HG03060 (cell line): ENCODE measurements at regions not wholly inside any gene's neighbourhood (a gene's known extent, or its start where the extent isn't known, plus 50 kb on each side); places are given as distances from the start of the nearest gene placed in this dataset.
A peak's percentile ranks its signal among the peaks of the same experiment; 100 is the strongest.
"Not testable (repeated sequence)": the region's sequence is repeated elsewhere in the genome, so short reads cannot be mapped to it uniquely, and the experiment has no call there.

ENCODE experiments used
- ATAC-seq: cut with Tn5 transposase; IDR thresholded peaks from one replicate; pipeline ENCODE4 v1.9.1; 2021; ENCODE audit warnings: low read depth, moderate number of reproducible peaks; ENCODE audit not compliant: unreplicated experiment

DNA sequence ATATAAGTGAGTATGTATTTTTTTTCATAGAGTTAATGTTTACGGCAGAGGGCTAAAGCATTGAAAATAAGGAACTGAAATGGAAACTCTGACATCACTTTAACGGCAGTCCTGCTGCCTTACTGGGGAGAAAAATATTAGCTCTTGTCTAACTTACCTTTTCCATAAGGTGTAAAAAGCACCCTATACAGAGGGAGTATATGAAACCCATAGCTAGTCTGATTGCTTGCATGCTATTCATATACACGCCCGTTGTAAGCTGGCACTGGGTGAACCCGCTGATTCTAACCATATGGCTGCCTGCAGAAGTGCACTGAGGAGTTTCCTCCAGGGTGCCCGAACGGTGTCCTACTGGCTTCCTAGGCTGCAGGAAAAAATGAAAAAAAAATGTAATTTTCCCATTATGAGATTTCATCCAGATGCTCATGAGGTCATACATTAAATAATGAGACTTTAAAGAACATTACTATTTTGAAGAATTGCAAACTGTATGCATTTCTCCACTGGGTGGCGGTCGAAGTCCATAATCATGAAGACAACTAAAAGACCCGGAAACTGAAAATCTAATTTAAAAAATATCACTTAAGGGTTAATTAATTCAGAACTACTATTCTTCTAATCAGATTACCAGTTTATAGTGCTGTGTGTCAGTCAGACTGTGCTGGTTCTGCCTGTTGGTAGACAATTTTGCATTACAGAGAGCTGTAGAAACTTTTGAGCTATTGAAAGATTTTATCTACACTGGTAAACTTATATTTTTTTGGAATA is 144.7 kb downstream of the ALX1 start:
- ATAC-seq = peak; percentile 78

DNA sequence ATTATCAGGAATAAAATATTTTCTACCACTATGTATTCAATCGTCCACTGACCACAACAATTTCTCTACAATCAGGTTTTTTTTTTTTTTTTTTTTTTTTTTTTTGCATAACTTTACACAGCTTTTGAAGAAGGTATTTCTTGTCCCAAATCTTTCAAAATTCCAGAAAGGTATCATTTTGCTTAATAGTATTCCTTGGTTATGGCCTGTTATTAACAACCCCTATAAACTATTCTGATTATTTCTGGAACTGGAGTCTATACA is 145.3 kb downstream of the ALX1 start:
- no peak for ATAC-seq

GRCh38 chr12:85425926-85426325 is 145.9 kb downstream of the ALX1 start:
- no peak for ATAC-seq

GRCh38 chr12:85433148-85433547 is 153.1 kb downstream of the ALX1 start:
- ATAC-seq = not testable (repeated sequence)

DNA sequence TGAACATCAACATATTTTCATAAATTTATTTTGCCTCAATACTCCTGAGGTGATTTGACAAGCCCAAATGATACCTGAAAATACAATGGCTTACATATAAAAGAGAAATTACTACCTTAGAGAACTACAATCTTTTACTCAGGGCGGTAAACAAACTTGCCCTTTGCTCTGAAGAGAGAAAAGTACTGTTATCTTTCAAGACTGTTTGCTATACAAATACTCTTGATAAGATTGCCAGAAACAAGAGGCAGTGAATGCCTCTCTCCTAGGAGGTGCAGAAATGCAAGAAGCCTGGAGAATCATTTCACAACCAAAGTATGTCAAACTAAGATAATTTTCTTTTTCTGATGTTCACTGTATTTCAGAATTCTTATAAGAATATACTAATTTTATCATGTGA is 160.3 kb downstream of the ALX1 start:
- ATAC-seq = no peak

GRCh38 chr12:85441025-85441424 is 161.0 kb downstream of the ALX1 start:
- no peak for ATAC-seq

GRCh38 chr12:85441741-85442140 is 161.7 kb downstream of the ALX1 start:
- no peak for ATAC-seq

GRCh38 chr12:85445060-85445938 is 165.3 kb downstream of the ALX1 start:
- no peak for ATAC-seq

DNA sequence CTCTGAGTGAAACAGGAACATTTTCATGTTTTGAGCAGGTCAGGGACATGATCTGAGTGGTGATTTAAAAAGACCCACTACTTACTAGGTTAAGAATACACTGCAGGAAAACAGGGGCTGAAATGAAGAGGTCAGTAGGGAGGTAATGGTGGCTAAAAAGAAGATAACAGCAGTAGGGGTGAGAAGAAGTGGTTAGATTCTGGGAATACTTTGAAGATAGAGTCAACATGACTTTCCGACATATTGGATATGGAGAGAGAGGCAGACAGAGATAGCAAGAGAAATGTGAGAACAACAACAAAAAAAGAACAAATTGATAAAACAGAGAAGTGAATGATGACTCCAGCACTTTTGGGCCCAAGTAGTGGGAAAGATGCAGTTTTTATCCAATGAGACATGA is 168.0 kb downstream of the ALX1 start:
- ATAC-seq = no peak

GRCh38 chr12:85448548-85449139 is 168.6 kb downstream of the ALX1 start:
- ATAC-seq = no peak

- no peak for ATAC-seq
Measured at GRCh38 chr12:85457016-85457415, 177.0 kb downstream of the ALX1 start.

- no peak for ATAC-seq
Measured at GRCh38 chr12:85461127-85461526, 181.1 kb downstream of the ALX1 start.

DNA sequence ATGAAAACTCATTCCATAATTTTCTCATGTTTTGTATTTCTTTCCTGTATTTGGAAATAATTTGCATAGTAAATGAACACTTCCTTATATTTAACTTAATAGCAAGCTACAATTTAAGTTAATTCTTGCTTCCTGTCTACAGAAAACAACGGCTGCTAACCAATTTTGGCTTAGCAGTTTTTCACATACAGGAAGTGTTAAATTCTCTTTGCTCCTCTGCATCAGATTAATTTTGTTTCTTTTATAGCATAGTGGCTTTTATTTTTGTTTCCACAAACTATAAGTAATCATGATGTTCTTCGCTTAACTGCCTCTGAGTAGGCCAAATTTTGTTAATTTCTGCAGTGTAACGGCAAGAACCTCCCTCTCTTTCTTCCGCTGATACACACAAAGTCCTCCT is 182.9 kb downstream of the ALX1 start:
- no peak for ATAC-seq

GRCh38 chr12:85466890-85467289 is 186.9 kb downstream of the ALX1 start:
- no peak for ATAC-seq

DNA sequence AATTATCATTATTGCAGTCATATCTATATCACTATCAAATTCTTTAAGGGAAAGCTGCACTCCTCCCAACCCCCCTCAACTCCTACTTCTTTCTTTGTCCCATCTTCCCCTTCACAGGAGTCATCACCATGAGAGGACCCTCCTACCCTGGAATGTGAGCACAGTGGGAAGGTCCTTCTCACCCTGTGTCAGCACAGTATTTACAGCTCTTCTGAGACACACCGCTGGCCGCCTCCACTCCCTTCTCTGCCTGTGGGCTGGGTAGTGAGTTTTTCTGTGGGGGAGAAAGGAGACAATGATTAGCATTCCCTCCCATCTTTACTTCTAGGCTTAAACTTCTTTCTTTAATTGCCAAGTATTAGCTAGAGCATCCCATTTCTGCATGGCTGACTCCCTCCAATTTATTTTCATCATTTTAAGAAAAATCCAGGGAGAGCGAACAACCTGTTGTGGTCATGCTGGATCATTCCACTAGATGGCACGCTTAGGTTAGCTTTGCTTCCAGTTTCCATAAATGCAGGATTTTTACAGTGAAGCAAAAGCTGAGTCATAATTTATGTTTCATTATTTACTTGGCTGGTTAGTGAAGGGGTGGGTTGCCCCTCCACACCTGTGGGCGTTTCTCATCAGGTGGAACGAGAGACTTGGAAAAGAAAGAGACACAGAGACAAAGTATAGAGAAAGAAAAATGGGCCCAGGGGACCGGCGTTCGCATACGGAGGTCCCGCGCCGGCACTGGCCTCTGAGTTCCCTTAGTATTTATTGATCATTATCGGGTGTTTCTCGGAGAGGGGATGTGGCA is 188.5 kb downstream of the ALX1 start:
- peak; percentile 93 for ATAC-seq

DNA sequence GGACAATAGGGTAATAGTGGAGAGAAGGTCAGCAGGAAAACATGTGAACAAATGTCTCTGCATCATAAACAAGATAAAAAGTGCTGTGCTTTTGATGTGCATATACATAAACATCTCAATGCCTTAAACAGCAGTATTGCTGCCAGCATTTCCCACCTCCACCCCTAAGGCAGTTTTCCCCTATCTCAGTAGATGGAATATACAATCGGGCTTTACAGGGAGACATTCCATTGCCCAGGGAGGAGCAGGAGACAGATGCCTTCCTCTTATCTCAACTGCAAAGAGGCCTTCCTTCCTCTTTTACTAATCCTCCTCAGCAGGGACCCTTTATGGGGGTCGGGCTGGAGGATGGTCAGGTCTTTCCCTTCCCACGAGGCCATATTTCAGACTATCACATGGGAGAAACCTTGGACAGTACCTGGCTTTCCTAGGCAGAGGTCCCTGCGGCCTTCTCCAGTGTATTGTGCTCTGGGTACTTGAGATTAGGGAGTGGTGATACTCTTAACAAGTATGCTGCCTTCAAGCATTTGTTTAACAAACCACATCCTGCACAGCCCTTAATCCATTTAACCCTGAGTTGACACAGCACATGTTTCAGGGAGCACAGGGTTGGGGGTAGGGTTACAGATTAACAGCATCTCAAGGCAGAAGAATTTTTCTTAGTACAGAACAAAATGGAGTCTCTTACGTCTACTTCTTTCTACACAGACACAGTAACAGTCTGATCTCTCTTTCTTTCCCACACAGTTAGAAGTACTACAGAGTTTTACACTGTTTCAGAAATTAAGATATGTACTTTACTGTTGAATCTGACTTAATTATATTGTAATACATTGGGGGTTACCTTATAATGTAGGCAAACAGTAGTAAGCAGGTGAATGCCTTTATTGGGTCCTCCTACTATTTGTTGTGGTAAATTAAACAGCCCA is 189.4 kb downstream of the ALX1 start:
- ATAC-seq = not testable (repeated sequence)

DNA sequence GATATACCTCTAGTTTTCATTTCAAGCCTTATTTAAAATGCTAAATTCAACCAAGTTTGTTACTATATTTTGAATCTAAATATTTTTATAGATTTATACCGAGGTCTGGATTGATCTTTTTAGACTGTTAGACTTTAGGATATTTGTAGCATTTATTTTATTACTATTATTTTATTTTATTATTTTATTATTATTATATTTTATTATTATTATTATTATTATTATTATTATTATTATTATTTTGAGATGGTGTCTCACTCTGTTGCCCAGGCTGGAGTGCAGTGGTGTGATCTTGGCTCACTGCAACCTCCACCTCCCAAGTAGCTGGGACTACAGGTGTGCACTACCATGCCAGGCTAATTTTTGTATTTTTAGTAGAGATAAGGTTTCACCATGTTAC is 195.3 kb downstream of the ALX1 start:
- not testable (repeated sequence) for ATAC-seq

- no peak for ATAC-seq
Measured at GRCh38 chr12:85476756-85477155, 196.7 kb downstream of the ALX1 start.

DNA sequence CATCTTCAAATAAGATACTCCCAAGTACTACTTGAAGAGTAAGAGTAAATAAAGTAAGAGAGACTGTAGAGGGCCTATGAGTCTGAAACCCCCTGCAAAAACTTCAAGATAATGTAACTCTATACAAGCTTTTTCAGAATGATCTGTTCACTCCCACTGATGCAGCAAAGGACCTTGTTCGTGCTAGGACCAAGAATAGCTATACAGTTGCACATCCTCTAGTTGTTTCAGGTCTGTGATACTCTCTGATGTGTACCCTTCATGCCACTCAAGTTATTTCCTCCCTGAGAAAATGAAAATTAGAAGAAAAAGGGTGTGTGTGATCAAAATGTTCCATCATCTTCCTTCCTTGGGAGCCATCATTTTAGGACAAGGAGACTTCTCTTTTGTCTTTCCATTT is 204.4 kb downstream of the ALX1 start:
- no peak for ATAC-seq

- ATAC-seq = no peak
Measured at GRCh38 chr12:85489194-85489593, 209.2 kb downstream of the ALX1 start.
